ENCODE measurements at regions not wholly inside any gene's neighbourhood (a gene's known extent, or its start where the extent isn't known, plus 50 kb on each side); places are given as distances from the start of the nearest gene placed in this dataset.

- Mint-ChIP-seq H3K4me1 (ENCODE audit: low read depth) (no peaks in the 10 kb centered on the region), H3K9me3 (no peaks in the 10 kb centered on the region), H3K27me3 (ENCODE audit: low read depth) (no peaks in the 10 kb centered on the region), H3K4me3 (no peak overlapping the region), H3K36me3 (ENCODE audit: insufficient read depth) (no peaks in the 10 kb centered on the region)
- no peak for DNase-seq
- no peak for ATAC-seq
Observed at GRCh38 chrX:5100004-5100403, 1128.7 kb downstream of the NLGN4X start.

- DNase-seq (no peak), ATAC-seq (no peak)
- Mint-ChIP-seq H3K4me3 (no peak overlapping the region), H3K36me3 (ENCODE audit: insufficient read depth) (no peaks in the 10 kb centered on the region), H3K4me1 (ENCODE audit: low read depth) (no peaks in the 10 kb centered on the region), H3K9me3 (no peaks in the 10 kb centered on the region), H3K27me3 (ENCODE audit: low read depth) (no peaks in the 10 kb centered on the region)
Observed at GRCh38 chrX:5086388-5086787, 1142.3 kb downstream of the NLGN4X start.

GRCh38 chrX:5084279-5084678, 1144.4 kb downstream of the NLGN4X start:
- Mint-ChIP-seq H3K36me3 (ENCODE audit: insufficient read depth) (no peaks in the 10 kb centered on the region), H3K27me3 (ENCODE audit: low read depth) (no peaks in the 10 kb centered on the region), H3K9me3 (no peaks in the 10 kb centered on the region), H3K4me1 (ENCODE audit: low read depth) (no peaks in the 10 kb centered on the region), H3K4me3 (no peak overlapping the region)
- DNase-seq (no peak), ATAC-seq (no peak)

- Mint-ChIP-seq H3K9me3 (no peaks in the 10 kb centered on the region), H3K4me1 (ENCODE audit: low read depth) (no peaks in the 10 kb centered on the region), H3K36me3 (ENCODE audit: insufficient read depth) (no peaks in the 10 kb centered on the region), H3K4me3 (no peak overlapping the region), H3K27me3 (ENCODE audit: low read depth) (no peaks in the 10 kb centered on the region)
- DNase-seq, result no peak
- no peak for ATAC-seq
Observed at GRCh38 chrX:5082705-5083104, 1146.0 kb downstream of the NLGN4X start.

GRCh38 chrX:5080791-5081190, 1147.9 kb downstream of the NLGN4X start:
- no peak for DNase-seq
- H3K36me3 Mint-ChIP-seq (ENCODE audit: insufficient read depth), result no peaks in the 10 kb centered on the region
- no peaks in the 10 kb centered on the region for H3K27me3 Mint-ChIP-seq (ENCODE audit: low read depth)
- ATAC-seq, result no peak
- H3K4me1 Mint-ChIP-seq (ENCODE audit: low read depth), result no peaks in the 10 kb centered on the region
- H3K9me3 Mint-ChIP-seq, result no peaks in the 10 kb centered on the region
- no peak overlapping the region for H3K4me3 Mint-ChIP-seq

GRCh38 chrX:5068550-5068949, 1160.1 kb downstream of the NLGN4X start:
- H3K9me3 Mint-ChIP-seq, result no peaks in the 10 kb centered on the region
- DNase-seq (no peak), ATAC-seq (no peak)
- no peaks in the 10 kb centered on the region for H3K27me3 Mint-ChIP-seq (ENCODE audit: low read depth)
- no peak overlapping the region for H3K4me3 Mint-ChIP-seq
- no peaks in the 10 kb centered on the region for H3K36me3 Mint-ChIP-seq (ENCODE audit: insufficient read depth)
- H3K4me1 Mint-ChIP-seq (ENCODE audit: low read depth), result no peaks in the 10 kb centered on the region

- no peaks in the 10 kb centered on the region for H3K4me1 Mint-ChIP-seq (ENCODE audit: low read depth)
- H3K27me3 Mint-ChIP-seq (ENCODE audit: low read depth), result no peaks in the 10 kb centered on the region
- DNase-seq, result no peak
- ATAC-seq, result no peak
- no peaks in the 10 kb centered on the region for H3K36me3 Mint-ChIP-seq (ENCODE audit: insufficient read depth)
- no peaks in the 10 kb centered on the region for H3K9me3 Mint-ChIP-seq
- H3K4me3 Mint-ChIP-seq, result no peak overlapping the region
Observed at GRCh38 chrX:5057786-5058185, 1170.9 kb downstream of the NLGN4X start.

GRCh38 chrX:5054852-5055251, 1173.8 kb downstream of the NLGN4X start:
- Mint-ChIP-seq H3K4me3 (no peak overlapping the region), H3K9me3 (no peaks in the 10 kb centered on the region), H3K27me3 (ENCODE audit: low read depth) (no peaks in the 10 kb centered on the region), H3K4me1 (ENCODE audit: low read depth) (no peaks in the 10 kb centered on the region), H3K36me3 (ENCODE audit: insufficient read depth) (no peaks in the 10 kb centered on the region)
- ATAC-seq (no peak), DNase-seq (no peak)

- no peaks in the 10 kb centered on the region for H3K4me1 Mint-ChIP-seq (ENCODE audit: low read depth)
- H3K27me3 Mint-ChIP-seq (ENCODE audit: low read depth), result no peaks in the 10 kb centered on the region
- DNase-seq (no peak), ATAC-seq (no peak)
- H3K36me3 Mint-ChIP-seq (ENCODE audit: insufficient read depth), result no peaks in the 10 kb centered on the region
- no peaks in the 10 kb centered on the region for H3K9me3 Mint-ChIP-seq
- no peak overlapping the region for H3K4me3 Mint-ChIP-seq
Observed at GRCh38 chrX:5051831-5052491, 1176.7 kb downstream of the NLGN4X start.

- no peaks in the 10 kb centered on the region for H3K4me1 Mint-ChIP-seq (ENCODE audit: low read depth)
- no peaks in the 10 kb centered on the region for H3K36me3 Mint-ChIP-seq (ENCODE audit: insufficient read depth)
- DNase-seq, result no peak
- no peak for ATAC-seq
- no peaks in the 10 kb centered on the region for H3K27me3 Mint-ChIP-seq (ENCODE audit: low read depth)
- no peak overlapping the region for H3K4me3 Mint-ChIP-seq
- peaks cover 19% of the 10 kb centered on the region for H3K9me3 Mint-ChIP-seq
Observed at GRCh38 chrX:5042563-5042962, 1186.1 kb downstream of the NLGN4X start.

GRCh38 chrX:5031792-5032191, 1196.9 kb downstream of the NLGN4X start:
- H3K4me3 Mint-ChIP-seq, result no peak overlapping the region
- ATAC-seq (no peak), DNase-seq (no peak)
- H3K4me1 Mint-ChIP-seq (ENCODE audit: low read depth), result no peaks in the 10 kb centered on the region
- H3K9me3 Mint-ChIP-seq, result peaks cover 10% of the 10 kb centered on the region
- H3K27me3 Mint-ChIP-seq (ENCODE audit: low read depth), result no peaks in the 10 kb centered on the region
- no peaks in the 10 kb centered on the region for H3K36me3 Mint-ChIP-seq (ENCODE audit: insufficient read depth)

- ATAC-seq (no peak), DNase-seq (no peak)
- no peaks in the 10 kb centered on the region for H3K27me3 Mint-ChIP-seq (ENCODE audit: low read depth)
- H3K4me1 Mint-ChIP-seq (ENCODE audit: low read depth), result no peaks in the 10 kb centered on the region
- H3K9me3 Mint-ChIP-seq, result peaks cover 4% of the 10 kb centered on the region
- no peaks in the 10 kb centered on the region for H3K36me3 Mint-ChIP-seq (ENCODE audit: insufficient read depth)
- H3K4me3 Mint-ChIP-seq, result no peak overlapping the region
Observed at GRCh38 chrX:5015451-5015850, 1213.2 kb downstream of the NLGN4X start.

GRCh38 chrX:4994855-4995254, 1233.8 kb downstream of the NLGN4X start:
- no peaks in the 10 kb centered on the region for H3K36me3 Mint-ChIP-seq (ENCODE audit: insufficient read depth)
- peaks cover 3% of the 10 kb centered on the region for H3K9me3 Mint-ChIP-seq
- no peaks in the 10 kb centered on the region for H3K27me3 Mint-ChIP-seq (ENCODE audit: low read depth)
- no peaks in the 10 kb centered on the region for H3K4me1 Mint-ChIP-seq (ENCODE audit: low read depth)
- no peak overlapping the region for H3K4me3 Mint-ChIP-seq
- ATAC-seq, result no peak
- DNase-seq, result no peak

- Mint-ChIP-seq H3K36me3 (ENCODE audit: insufficient read depth) (no peaks in the 10 kb centered on the region), H3K4me3 (no peak overlapping the region), H3K27me3 (ENCODE audit: low read depth) (no peaks in the 10 kb centered on the region), H3K9me3 (no peaks in the 10 kb centered on the region), H3K4me1 (ENCODE audit: low read depth) (no peaks in the 10 kb centered on the region)
- ATAC-seq (no peak), DNase-seq (no peak)
Observed at GRCh38 chrX:4978613-4979012, 1250.1 kb downstream of the NLGN4X start.

- Mint-ChIP-seq H3K9me3 (no peaks in the 10 kb centered on the region), H3K4me3 (no peak overlapping the region), H3K27me3 (ENCODE audit: low read depth) (no peaks in the 10 kb centered on the region), H3K36me3 (ENCODE audit: insufficient read depth) (no peaks in the 10 kb centered on the region), H3K4me1 (ENCODE audit: low read depth) (no peaks in the 10 kb centered on the region)
- DNase-seq, result no peak
- no peak for ATAC-seq
Observed at GRCh38 chrX:4971646-4972045, 1257.0 kb downstream of the NLGN4X start.

GRCh38 chrX:4964112-4964511, 1250.7 kb upstream of the PRKX start:
- no peaks in the 10 kb centered on the region for H3K4me1 Mint-ChIP-seq (ENCODE audit: low read depth)
- H3K9me3 Mint-ChIP-seq, result no peaks in the 10 kb centered on the region
- DNase-seq, result no peak
- ATAC-seq, result no peak
- H3K4me3 Mint-ChIP-seq, result no peak overlapping the region
- H3K36me3 Mint-ChIP-seq (ENCODE audit: insufficient read depth), result no peaks in the 10 kb centered on the region
- H3K27me3 Mint-ChIP-seq (ENCODE audit: low read depth), result no peaks in the 10 kb centered on the region
